ENCODE measurements at regions not wholly inside any gene's neighbourhood (a gene's known extent, or its start where the extent isn't known, plus 50 kb on each side); places are given as distances from the start of the nearest gene placed in this dataset.

GRCh38 chr11:70578831-70579230, 180.5 kb downstream of the CTTN start:
- TF ChIP-seq CTCF (IDR thresholded peaks at IDR 0.05), result no peak
- TF ChIP-seq ZFX (IDR thresholded peaks at IDR 0.05; ENCODE audit: borderline replicate concordance), result no peak
